Adrenal gland (tissue), 5 donors: ENCODE measurements at regions not wholly inside any gene's neighbourhood (a gene's known extent, or its start where the extent isn't known, plus 50 kb on each side); places are given as distances from the start of the nearest gene placed in this dataset.

Experiments
- CTCF ChIP-seq, 6 experiments: fragments of 450-650 bp in 4 of 6; fragments of 200-600 bp in 2 of 6; sonication (generic) in 1 of 6; IDR thresholded peaks; 1 replicate in 5 of 6; 2 replicates in 1 of 6; pipeline versions ENCODE4 v1.5.1 to v1.8.0; 2016 to 2021; ENCODE audit warnings: antibody characterized with exemption in 6 of 6, mild to moderate bottlenecking in 2 of 6, moderate library complexity in 1 of 6
- POLR2A ChIP-seq, 2 donors: fragments of 450-650 bp; IDR thresholded peaks; one replicate each; pipeline ENCODE4 v1.6.1; 2017; ENCODE audit warnings: antibody characterized with exemption in 2 of 2, mild to moderate bottlenecking in 2 of 2, moderate library complexity in 1 of 2
- donor health status: DM: no; HTN: no; CAD: no.

GRCh38 chr12:46548605-46549071, 176.1 kb upstream of the SLC38A2 start:
- TF ChIP-seq CTCF (IDR thresholded peaks at IDR 0.05) (no peak), POLR2A (IDR thresholded peaks at IDR 0.05) (no peak)
